OCI-LY7 (cell line): ENCODE measurements at regions not wholly inside any gene's neighbourhood (a gene's known extent, or its start where the extent isn't known, plus 50 kb on each side); places are given as distances from the start of the nearest gene placed in this dataset.

Experiments
- BruUV-seq: library from RNA; stranded (reverse); fragments of 400-500 nt; replicated peaks from 2 replicates; lab custom pipeline; 2021; lab: Mats Ljungman, UMichigan
- CTCF ChIA-PET: fragments of 300-600 bp; sonication (Branson Sonifier 250); formaldehyde crosslinking; loops from one replicate; lab custom pipeline; 2022; ENCODE audit warnings: antibody characterized with exemption; ENCODE audit not compliant: unreplicated experiment; lab: Charles Lee
- POLR2A ChIA-PET: fragments of 300-600 bp; sonication (Branson Sonifier 250); formaldehyde crosslinking; loops from one replicate; lab custom pipeline; 2022; ENCODE audit warnings: antibody characterized with exemption; lab: Charles Lee
- DNase-seq: peaks from one replicate; pipeline ENCODE4 v3.0.0-alpha.2; 2015; ENCODE audit warnings: low spot score
- H2AFZ ChIP-seq: fragments of 200-600 bp; sonication (generic), shearing (Covaris generic); 2 replicates; pipeline ENCODE4 v1.6.1; 2014; ENCODE audit warnings: mild to moderate bottlenecking, antibody characterized with exemption, low read length, moderate library complexity
- H3K27ac ChIP-seq: fragments of 200-600 bp; sonication (generic); 2 replicates; pipeline ENCODE4 v1.5.1; 2014; ENCODE audit warnings: mixed run types, low read depth, mild to moderate bottlenecking, moderate library complexity, low read length, inconsistent platforms; ENCODE audit not compliant: poor library complexity, severe bottlenecking
- H3K36me3 ChIP-seq: fragments of 200-600 bp; sonication (generic); 2 replicates; pipeline ENCODE4 v1.6.1; 2014; ENCODE audit warnings: mild to moderate bottlenecking, antibody characterized with exemption, low read length, moderate library complexity, mixed read lengths; ENCODE audit not compliant: insufficient read depth
- H3K4me1 ChIP-seq: fragments of 200-600 bp; sonication (generic); 2 replicates; pipeline ENCODE4 v1.5.1; 2014; ENCODE audit warnings: mild to moderate bottlenecking, low read length; ENCODE audit not compliant: insufficient read depth, poor library complexity, severe bottlenecking
- H3K4me2 ChIP-seq: fragments of 200-600 bp; sonication (generic); 2 replicates; pipeline ENCODE4 v1.6.1; 2014; ENCODE audit warnings: mild to moderate bottlenecking, low read length
- H3K4me3 ChIP-seq: fragments of 200-600 bp; sonication (generic); 2 replicates; pipeline ENCODE4 v1.5.1; 2014; ENCODE audit warnings: mild to moderate bottlenecking, low read depth, low read length; ENCODE audit not compliant: poor library complexity, severe bottlenecking
- H3K79me2 ChIP-seq: fragments of 200-600 bp; sonication (generic); 2 replicates; pipeline ENCODE4 v1.6.1; 2016; ENCODE audit warnings: low read depth, mild to moderate bottlenecking, low read length, moderate library complexity, mixed read lengths; ENCODE audit not compliant: insufficient read depth
- H3K9me2 ChIP-seq: fragments of 200-600 bp; sonication (generic); 2 replicates; pipeline ENCODE4 v1.6.1; 2016; ENCODE audit warnings: mild to moderate bottlenecking, low read length, mixed read lengths; ENCODE audit not compliant: insufficient read depth
- H3K9me3 ChIP-seq: fragments of 200-600 bp; sonication (generic); 2 replicates; pipeline ENCODE4 v1.6.1; 2014; ENCODE audit warnings: mild to moderate bottlenecking, mixed run types, low read length, mixed read lengths
- H4K20me1 ChIP-seq: fragments of 200-600 bp; sonication (generic); 2 replicates; pipeline ENCODE4 v1.6.1; 2014; ENCODE audit warnings: mild to moderate bottlenecking, antibody characterized with exemption, low read length, moderate library complexity, mixed read lengths; ENCODE audit not compliant: insufficient read depth
- EZH2phosphoT487 ChIP-seq: fragments of 200-600 bp; sonication (generic); IDR thresholded peaks from 2 replicates; pipeline ENCODE4 v1.6.1; 2018; ENCODE audit warnings: low read depth, borderline replicate concordance, mild to moderate bottlenecking, mixed run types, antibody characterized with exemption, low read length, moderate library complexity, mixed read lengths
- intact Hi-C: fragments of 100-400 bp; cut with micrococcal nuclease; formaldehyde crosslinking; loops from one replicate; pipeline ENCODE4 v1.10.0; 2022; ENCODE audit not compliant: unreplicated experiment
- TF ChIP-seq, protein P1 (sequence below): fragments of 200-600 bp; sonication (generic); conservative IDR thresholded peaks from 2 replicates; pipeline ENCODE4 v1.5.1; 2014; ENCODE audit warnings: mild to moderate bottlenecking, antibody characterized with exemption, low read length, moderate library complexity, mixed read lengths

DNA sequence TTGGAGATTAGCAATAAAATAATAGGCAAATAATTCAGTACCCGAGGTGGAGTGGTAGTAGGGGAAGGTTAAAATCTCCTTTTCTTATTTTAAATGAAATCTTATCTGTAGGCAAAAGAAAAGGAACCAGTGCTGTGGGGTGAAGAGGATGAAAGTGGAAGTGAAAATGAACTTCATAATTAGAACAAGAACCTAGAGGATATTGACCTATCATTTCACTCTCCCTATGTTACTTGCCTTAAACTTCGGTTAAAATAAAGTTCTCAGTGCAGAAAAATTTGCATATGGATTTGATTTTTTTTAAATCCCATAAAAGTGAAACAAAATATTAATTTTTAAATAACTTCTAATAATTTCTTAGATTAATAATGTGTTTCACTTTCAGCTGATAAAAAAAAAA, 1094.9 kb upstream of the C9orf72 start:
- no peak overlapping the region for H2AFZ ChIP-seq
- DNase-seq: no peak
- H3K79me2 ChIP-seq: no peaks in the 10 kb centered on the region
- CTCF ChIA-PET: no interaction called here
- H3K4me1 ChIP-seq: no peaks in the 10 kb centered on the region
- intact Hi-C loops: no loop called here
- POLR2A ChIA-PET: no interaction called here
- H3K27ac ChIP-seq: no peak overlapping the region
- TF ChIP-seq, protein P1, sequence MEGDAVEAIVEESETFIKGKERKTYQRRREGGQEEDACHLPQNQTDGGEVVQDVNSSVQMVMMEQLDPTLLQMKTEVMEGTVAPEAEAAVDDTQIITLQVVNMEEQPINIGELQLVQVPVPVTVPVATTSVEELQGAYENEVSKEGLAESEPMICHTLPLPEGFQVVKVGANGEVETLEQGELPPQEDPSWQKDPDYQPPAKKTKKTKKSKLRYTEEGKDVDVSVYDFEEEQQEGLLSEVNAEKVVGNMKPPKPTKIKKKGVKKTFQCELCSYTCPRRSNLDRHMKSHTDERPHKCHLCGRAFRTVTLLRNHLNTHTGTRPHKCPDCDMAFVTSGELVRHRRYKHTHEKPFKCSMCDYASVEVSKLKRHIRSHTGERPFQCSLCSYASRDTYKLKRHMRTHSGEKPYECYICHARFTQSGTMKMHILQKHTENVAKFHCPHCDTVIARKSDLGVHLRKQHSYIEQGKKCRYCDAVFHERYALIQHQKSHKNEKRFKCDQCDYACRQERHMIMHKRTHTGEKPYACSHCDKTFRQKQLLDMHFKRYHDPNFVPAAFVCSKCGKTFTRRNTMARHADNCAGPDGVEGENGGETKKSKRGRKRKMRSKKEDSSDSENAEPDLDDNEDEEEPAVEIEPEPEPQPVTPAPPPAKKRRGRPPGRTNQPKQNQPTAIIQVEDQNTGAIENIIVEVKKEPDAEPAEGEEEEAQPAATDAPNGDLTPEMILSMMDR: no peak
- no peak for TF ChIP-seq EZH2phosphoT487
- no peak overlapping the region for H3K4me3 ChIP-seq
- no TSS peak for BruUV-seq
- H3K36me3 ChIP-seq: no peaks in the 10 kb centered on the region
- no peak overlapping the region for H3K4me2 ChIP-seq
- no peaks in the 10 kb centered on the region for H4K20me1 ChIP-seq
- no peaks in the 10 kb centered on the region for H3K9me3 ChIP-seq
- H3K9me2 ChIP-seq: no peaks in the 10 kb centered on the region

DNA sequence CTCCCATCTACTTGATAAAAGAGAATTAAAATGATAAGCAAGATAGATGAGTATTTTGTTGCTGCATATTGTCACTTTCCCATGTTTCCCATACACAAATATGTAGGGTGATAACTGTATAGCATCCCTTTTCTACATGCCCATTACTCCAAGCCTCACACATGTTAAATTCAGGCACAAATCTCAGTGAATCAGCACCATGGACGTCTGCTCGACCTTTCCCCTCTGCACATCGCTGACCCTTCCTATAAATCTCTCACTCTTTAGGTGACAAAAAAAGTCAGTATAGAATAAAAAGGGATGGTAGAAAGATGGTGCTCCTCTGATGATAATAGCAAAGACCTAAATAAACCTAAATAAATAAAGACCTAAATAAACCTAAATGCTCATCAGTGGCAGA, 1097.7 kb upstream of the C9orf72 start:
- no TSS peak for BruUV-seq
- intact Hi-C loops: no loop called here
- TF ChIP-seq, protein P1: no peak
- no peak for TF ChIP-seq EZH2phosphoT487
- no peak overlapping the region for H3K27ac ChIP-seq
- no peaks in the 10 kb centered on the region for H3K36me3 ChIP-seq
- H3K9me3 ChIP-seq: no peaks in the 10 kb centered on the region
- no peaks in the 10 kb centered on the region for H3K9me2 ChIP-seq
- H4K20me1 ChIP-seq: no peaks in the 10 kb centered on the region
- ChIA-PET POLR2A (interaction anchor here (0.7 kb wide), 1 partner anchor 57 kb away, joined by 4 read pairs; no protein-coding TSS in a partner anchor), CTCF (no interaction called here)
- no peak for DNase-seq
- H3K4me3 ChIP-seq: no peak overlapping the region
- no peak overlapping the region for H3K4me2 ChIP-seq
- no peak overlapping the region for H2AFZ ChIP-seq
- no peaks in the 10 kb centered on the region for H3K4me1 ChIP-seq
- H3K79me2 ChIP-seq: no peaks in the 10 kb centered on the region

DNA sequence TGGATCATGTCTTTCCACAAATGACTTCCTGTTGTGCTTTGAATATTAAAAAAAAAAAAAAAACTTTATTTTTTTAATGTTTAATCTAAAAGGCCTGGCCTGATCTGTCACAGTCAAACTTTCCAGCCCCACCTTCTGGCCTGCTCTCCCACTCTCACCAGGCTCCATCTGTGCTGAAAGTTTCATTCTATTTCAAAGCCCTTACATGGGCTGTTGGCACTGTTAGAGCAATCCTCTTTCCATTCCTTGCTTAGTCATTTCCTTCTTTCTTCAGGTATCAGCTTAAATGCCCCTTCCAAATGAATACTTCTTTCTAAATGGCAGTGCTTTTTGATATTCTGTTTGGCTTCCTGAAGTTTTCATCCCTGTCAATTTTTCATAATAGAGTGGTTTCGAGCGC, 1104.8 kb upstream of the C9orf72 start:
- intact Hi-C loops: no loop called here
- DNase-seq: no peak
- H3K36me3 ChIP-seq: no peaks in the 10 kb centered on the region
- no peak overlapping the region for H3K27ac ChIP-seq
- TF ChIP-seq, protein P1: no peak
- no peak for TF ChIP-seq EZH2phosphoT487
- BruUV-seq: no TSS peak
- H4K20me1 ChIP-seq: no peaks in the 10 kb centered on the region
- no peaks in the 10 kb centered on the region for H3K9me2 ChIP-seq
- ChIA-PET CTCF (no interaction called here), POLR2A (interaction anchor here (0.7 kb wide), 1 partner anchor 1695 kb away, joined by 4 read pairs; no protein-coding TSS in a partner anchor)
- no peaks in the 10 kb centered on the region for H3K9me3 ChIP-seq
- no peak overlapping the region for H2AFZ ChIP-seq
- H3K4me2 ChIP-seq: no peak overlapping the region
- no peak overlapping the region for H3K4me3 ChIP-seq
- H3K4me1 ChIP-seq: no peaks in the 10 kb centered on the region
- no peaks in the 10 kb centered on the region for H3K79me2 ChIP-seq
